Kidney capillary endothelial cell (primary cell): ENCODE measurements at regions not wholly inside any gene's neighbourhood (a gene's known extent, or its start where the extent isn't known, plus 50 kb on each side); places are given as distances from the start of the nearest gene placed in this dataset.
A peak's percentile ranks its signal among the peaks of the same experiment; 100 is the strongest.
"Not testable (repeated sequence)": the region's sequence is repeated elsewhere in the genome, so short reads cannot be mapped to it uniquely, and the experiment has no call there.

ENCODE experiments used
- DNase-seq: peaks from one replicate; pipeline ENCODE4 v3.0.0-alpha.2; 2018; ENCODE audit warnings: low spot score

DNA sequence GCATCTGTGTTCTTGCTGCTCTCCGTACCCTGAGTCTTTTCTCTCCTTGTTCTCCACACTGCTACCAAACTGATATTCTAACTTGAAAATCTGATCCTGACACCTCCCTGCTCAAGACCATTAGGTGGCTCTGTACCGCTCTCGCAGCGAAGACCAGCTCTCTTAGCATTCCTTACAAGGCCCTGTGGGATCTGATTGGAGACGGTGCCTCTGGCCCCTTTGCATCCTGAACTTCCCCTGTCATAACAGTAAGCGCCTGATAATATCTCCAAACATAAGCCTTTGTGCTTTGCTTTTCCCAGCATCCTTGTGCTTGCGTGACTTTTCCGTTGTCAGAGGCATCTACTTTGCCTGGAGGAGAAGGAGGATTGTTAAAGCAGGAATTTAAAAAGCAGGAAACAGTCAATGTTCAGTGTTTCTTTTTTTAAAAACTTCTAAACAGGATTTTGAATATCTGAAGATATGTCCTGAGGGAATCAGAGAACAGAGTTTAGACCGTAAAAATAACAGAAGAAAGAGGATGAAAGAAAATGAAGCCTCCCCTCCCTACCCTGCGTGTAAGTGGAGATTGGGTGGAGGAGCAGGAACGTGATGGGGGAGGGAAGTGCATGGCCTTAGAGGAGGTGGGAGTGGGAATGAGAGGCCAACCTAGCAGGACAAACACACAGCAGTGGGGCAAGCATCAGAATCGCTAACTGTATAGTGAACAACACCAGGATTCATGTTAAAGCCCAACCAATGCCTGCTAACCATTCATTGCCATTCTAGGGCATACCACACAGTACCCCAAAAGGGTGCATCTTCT, 89.2 kb upstream of the STMND1 start:
- peak; percentile 72 for DNase-seq

DNA sequence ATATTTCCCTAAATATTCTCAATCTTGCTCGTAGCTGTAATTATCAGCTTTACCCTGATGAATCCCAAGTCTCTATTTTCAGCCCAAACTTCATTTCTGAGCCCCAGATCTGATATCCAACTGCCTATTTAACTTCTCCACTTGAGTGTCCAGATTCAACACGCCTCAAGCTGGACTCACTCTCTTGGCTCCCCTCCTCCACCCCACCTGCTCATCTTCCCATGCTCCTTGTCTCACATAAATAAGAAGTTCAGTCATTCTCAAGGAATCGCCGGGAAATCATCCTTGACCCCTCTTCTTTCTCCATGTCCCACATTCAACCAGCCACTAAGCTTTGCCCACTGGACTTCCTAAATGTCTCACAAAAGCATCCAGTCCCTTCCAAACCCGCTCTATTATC, 89.9 kb upstream of the STMND1 start:
- DNase-seq = no peak

DNA sequence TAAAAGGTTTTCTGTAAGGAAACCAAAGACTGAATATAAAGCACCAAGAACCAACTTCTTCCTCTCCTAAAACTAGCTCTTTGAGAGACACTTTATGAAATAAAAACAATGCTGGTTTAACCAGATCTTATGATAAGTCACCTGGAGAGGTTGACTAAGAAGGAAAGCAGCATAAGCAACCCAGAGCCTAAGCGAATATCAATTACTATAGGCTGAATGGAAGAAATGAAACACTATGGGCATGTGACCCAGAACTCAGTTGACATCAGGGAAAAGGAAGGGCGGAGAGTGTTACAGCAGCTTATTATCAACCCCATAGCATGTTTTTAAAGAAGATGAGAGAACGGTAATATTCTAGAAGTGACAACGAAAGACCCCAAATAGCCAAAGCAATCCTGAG, 94.1 kb upstream of the STMND1 start:
- DNase-seq = no peak

DNA sequence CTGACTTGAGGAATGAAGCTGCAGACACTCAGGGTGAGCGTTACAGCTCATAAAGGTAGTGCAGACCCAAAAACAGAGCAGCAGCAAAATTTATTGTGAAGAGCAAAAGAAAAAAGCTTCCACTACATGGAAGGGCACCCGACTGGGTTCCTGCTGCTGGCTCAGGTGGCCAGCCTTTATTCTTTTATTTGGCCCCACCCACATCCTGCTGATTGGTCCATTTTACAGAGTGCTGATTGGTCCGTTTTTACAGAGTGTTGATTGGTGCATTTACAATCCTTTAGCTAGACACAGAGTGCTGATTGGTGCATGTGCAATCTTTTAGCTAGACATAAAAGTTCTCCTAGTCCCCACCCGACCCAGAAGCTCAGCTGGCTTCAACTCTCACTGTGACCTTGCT, 95.3 kb upstream of the STMND1 start:
- DNase-seq = no peak

DNA sequence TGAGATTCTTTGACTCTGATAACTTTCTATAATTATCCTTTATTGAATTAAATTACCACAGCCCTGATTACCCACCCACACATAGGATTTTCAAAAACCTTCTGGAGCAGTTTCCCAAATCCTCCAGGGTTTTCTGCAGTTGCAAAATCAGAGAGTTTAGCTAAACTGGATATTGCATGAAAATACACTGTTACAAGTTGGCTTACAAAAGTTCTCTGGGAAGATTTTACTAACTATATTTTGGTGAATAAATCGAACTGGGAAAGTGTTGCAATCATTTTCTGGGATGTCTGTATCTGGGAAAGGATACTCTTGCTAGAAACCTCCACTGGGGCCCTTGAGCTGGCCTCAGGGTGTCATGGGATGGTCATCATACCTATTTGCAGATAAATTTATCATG, 97.6 kb upstream of the STMND1 start:
- DNase-seq = no peak

DNA sequence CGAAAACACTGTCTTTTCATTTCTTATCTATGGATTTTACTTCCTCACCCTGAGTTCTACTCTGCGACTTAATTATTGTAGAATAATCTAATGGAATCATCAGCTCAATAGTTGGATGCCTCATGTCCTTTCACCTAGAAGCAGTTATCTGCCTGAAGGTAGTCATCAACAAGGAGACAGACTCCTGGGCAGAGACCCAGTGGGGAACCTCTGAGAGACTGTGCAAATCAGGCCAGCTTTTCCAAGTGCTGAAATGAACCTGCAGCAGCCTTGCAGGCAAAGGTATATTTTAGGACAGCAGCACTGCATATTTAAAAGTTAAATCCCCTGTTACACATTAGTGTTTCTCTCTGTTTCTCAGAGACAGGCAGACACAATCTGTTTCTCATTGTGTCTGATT, 99.7 kb upstream of the STMND1 start:
- DNase-seq = no peak

DNA sequence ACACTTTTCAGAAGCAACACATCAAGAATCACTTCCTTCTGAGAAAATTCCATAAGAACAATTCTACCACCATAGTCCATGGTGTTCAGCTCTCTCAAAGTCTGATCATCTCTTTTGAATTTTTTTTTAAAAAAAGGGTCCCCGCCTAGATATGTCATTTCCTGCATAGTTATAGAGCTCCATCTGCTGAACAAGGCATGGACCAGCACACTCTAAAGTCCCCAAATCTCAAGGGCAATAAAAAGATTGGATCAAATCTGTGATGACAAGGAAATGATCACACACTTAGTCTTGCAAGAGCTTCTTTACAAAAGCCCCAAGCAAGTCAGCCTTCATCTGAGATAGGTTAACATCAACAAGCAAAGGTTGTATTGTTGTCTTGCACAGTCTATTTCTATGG, 100.7 kb upstream of the STMND1 start:
- DNase-seq = no peak

DNA sequence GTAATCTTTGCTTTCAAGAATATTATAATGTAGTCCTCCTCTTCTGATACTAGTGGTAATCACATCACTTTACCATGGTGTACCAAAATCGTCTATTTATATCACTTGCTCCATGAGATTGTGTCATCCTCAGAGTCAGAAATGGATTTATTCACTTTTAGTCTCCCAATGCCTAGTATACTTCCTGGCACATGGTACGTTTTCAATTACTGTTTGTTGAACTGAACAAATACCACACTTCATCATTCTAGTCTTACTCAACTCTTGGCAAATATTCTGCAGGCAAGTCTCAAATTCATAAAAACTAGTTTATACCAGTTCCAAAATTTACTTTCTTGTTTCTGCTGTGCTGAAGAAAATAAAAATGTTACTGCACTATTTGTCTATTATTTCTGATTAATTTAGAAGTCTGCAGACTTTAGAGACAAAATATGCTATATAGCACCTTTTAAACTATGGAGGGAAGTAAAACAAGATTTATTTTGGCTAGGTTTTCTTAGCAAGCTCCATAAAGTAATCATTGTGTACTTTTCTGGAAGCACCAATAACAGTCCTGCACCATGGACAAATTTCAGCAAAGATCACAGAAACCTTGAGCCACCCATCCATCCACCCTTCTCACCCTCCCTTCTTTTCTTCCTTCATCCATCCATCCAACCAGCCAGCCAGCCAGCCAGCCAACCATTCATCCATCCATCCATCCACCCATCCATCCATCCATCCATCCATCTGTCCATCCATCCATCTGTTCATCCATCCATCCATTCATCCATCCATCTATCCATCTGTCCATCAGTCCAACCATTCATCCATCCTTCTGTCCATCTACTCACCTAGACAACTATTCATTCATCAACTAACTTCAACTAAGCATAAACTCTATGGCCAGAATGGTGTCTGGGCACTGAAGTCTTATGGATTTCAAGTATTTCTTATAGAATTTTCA, 102.1 kb upstream of the STMND1 start:
- DNase-seq = no peak

DNA sequence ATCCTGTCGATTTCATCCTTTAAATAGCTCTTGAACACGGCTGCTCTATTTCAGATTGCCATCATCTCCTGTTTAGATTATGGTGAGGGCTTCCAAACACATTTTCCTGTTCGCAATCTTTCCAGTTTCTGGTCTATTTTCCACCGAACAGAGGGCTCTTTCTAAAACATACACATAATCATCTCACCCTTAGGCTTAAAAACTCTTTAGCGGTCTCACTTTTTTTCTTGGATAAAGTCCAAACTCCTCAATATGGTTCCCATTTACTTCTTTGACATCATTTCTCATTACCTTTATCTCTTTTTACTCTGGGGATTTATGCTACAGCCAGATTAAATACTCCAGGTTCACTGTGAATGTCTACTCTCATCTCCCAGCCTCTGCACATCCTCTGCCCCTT, 103.4 kb upstream of the STMND1 start:
- DNase-seq = no peak

DNA sequence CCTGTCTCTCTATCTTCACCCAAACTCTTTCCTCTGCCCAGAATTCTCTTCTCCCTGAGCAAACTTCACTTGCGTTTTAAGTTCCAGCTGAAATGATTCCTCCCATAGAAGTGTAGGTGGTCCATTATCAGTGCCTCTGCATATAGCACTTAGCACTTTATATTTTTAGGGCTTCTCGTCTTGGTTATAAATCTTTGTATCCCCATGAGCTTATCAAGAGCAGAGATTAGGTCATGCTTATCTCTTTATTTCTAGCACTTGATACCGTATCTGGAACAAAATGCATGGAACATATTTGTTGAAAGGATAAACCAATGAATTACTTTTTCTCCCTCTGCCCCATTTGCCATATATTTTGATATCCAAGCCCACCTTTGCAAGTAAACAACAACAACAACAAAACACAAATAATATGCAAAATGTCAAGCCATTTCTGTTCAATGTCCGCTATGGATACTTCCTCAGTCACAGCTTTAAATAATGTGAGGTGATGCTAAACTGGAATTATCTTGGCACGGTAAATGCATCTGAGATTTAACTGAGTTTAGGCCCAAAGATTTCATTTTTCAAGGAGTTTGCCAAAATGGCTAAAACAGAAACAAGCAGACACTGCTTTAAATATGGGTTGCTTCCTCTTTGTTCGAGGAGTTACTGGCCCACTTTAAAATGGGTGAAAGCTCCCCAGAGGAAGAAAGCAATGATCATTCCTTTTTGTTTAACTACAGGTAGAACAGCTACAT, 106.2 kb upstream of the STMND1 start:
- no peak for DNase-seq

DNA sequence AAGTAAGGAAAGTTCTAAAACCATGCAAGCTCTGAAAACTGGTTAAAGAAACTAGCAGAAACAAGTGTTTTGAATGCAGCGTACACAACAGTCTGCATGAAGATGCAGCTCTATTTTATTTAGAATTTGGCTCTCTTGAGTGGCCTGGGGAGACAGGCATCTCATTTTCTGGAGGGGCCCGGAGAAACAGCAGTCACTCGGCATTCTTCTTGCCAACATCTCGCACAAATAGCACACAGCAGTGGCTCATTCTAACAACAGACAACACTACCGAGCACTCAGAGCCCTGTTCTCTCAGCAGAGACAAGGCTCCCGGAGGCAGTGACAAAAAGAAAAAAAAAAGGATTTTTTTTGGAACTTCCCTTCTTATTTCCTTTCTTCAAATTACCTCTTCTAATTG, 108.5 kb upstream of the STMND1 start:
- DNase-seq = no peak

DNA sequence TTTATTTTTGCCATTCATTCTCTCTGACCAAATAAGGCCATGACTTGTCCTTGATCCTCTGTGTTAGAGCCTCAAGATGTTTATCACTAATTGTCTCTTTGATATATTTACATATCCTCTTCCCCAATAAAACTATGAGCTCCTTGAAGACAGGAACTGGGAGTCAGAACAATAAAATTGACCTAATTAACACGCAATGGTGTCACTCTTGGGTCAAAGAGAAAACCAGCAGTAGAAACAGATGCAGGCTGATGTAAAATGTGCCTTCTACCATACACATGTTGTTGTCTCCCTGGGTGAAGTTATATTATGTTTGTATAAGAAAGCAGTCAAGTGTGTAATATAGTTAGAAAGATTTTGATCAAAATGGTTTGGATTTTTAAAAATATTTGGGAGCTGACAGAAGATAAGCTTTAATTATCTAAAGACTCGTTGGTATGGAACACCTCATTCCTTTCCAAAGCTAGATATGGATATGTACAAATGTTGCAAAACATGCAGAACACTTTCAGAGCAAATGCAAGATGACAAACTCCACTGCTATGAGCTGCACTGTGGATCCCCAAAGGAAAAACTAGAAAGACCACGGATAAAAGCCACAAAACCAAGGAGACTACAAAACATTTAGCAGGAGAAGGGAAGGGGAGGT, 109.7 kb upstream of the STMND1 start:
- DNase-seq = no peak

DNA sequence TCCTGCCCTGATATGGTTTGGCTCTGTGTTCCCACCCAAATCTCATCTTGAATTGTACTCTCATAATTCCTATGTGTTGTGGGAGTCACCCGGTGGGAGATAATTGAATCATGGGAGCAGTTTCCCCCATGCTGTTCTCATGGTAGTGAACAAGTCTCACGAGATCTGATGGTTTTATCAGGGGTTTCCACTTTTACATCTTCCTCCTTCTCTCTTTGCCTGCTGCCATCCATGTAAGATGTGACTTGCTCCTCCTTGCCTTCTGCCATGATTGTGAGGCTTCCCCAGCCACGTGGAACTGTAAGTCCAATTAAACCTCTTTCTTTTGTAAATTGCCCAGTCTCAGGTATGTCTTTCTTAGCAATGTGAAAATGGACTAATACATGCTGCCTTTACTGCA, 111.9 kb upstream of the STMND1 start:
- DNase-seq = not testable (repeated sequence)

DNA sequence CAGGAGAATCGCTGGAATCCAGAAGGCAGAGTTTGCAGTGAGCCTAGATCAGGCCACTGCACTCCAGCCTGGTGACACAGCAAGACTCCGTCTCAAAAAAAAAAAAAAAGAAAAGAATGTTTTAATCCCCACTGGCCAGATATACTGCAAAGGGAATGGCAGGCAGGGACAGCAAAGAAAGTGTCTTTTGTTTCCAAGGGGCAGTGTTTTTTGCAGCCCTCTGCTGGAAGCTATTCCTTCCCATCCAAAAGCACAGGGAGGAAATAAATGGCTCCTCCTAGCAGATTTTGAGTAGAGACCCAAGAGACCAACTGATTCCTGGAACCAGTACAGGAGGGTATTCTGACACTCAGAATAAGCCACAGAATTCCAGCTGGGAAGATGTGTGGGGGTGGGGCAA, 112.5 kb upstream of the STMND1 start:
- DNase-seq = no peak

DNA sequence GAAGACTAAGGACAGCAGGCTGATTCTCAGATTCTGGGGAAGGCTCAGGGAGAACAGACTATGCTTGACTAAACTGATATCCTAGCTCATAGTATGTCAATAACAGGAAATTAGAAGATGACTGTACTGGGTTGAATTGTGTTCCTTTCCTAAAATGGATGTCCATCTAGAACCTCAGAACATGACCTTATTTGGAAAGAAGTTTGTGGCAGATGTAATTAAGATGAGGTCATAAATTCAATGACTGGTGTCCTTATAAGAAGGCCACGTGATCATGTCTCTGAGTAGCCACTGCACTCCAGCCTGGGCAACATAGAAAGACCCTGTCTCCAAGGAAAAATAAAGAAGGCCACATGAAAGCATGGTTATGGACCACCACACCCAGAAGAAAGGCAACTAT, 113.9 kb upstream of the STMND1 start:
- no peak for DNase-seq

DNA sequence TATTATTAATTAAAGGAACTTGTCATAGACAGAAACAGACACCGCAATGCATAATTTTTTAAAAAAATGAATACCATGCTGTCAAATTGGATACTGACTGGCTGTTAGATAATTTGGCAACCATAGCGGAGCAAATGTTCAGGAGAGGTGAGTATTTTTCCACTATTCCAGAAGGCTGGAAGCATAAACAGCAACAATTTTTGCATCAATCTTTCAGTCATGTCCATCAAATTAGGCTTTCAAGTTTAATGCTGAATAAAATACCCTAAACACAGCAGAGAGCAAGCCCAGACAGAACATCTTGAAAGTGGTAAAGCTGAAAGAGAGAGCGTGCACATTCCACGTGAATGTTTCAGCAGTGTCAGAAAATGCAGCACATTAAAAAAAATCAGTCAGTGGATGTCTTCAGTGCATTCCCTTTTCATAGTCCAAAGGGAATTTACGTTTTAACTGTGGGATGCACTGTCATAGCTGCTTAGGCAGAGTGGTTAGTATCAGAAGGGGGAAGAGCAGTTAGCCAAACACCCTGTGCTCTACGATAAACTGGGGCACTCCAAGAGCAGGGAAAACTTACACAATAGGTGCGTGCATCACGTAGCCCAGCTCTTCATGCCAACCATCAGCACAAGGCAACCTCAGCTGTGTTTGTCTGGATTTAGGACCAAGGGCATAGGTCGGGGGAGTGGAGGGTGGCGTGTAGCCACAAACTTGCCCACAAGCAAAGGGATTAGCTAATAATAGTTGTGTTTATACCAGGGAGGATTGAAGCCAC, 116.2 kb upstream of the STMND1 start:
- DNase-seq = no peak

DNA sequence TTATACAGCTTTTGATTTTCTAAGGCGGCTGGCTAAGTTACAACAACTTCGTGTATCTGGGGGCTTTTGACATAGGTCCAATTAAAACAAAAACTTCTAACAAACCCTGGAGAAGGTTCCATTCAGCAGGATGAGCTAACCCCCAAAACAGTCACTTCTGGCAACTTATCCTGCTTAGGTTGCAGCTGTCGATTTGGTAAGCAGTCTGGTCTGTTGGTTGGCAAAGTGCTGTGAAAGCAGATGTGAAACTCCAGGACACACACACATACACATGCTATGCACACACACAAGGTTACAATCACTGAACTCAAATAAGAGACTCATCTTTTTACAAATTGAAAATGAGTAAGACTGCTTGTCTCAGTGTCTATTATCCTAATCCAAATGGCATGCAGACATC, 119.0 kb upstream of the STMND1 start:
- no peak for DNase-seq

DNA sequence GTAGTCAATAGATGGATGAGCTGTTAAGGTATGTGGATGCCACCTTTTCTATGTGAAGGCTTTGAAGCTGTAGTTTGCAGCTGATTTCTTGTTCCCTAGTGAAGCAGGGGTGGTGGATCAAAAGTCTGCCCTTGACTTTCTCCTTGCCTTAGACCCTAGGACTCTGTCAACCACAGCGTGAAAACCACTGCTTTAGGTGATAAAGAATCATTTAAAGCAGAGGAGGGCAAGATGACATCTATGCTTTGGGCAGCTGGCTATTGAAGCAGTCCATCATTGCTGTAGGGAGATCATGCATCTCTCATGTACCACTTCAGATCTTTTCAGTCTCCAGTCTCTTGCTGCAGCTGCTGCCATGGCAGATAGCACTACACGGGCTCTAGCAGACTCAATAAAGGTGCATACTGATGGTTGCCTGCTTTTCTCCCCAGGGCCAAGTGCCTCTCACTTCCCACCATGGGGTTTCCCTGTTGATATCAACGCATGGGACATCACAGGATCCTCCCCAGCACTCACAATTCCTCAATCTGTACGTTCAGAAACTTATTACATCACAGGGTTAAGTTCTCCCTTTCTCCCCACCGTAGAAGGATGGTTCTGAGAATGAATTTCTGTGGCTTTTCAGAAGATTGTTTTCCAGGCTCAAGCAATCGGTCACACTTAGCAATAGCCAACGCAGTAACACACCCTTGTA, 122.0 kb upstream of the STMND1 start:
- DNase-seq = no peak

DNA sequence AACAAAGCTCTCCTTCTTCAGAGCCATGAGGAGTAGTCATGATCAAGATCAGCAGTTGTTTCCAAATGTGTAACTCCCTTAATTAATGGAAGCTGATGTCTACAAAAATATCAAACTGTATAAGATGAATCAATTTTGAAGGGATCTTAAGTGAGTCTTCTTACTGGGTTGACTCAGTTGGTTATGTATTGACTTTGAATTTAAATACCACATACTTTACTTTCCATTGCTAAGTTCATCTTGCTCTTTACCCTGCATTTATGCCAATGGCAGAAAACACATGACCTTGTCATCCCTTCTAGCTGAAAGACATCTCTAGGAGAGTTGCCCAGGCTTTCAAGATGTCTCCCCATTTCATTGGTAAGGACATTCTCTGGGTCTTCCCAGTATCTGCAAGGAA, 123.2 kb upstream of the STMND1 start:
- no peak for DNase-seq

DNA sequence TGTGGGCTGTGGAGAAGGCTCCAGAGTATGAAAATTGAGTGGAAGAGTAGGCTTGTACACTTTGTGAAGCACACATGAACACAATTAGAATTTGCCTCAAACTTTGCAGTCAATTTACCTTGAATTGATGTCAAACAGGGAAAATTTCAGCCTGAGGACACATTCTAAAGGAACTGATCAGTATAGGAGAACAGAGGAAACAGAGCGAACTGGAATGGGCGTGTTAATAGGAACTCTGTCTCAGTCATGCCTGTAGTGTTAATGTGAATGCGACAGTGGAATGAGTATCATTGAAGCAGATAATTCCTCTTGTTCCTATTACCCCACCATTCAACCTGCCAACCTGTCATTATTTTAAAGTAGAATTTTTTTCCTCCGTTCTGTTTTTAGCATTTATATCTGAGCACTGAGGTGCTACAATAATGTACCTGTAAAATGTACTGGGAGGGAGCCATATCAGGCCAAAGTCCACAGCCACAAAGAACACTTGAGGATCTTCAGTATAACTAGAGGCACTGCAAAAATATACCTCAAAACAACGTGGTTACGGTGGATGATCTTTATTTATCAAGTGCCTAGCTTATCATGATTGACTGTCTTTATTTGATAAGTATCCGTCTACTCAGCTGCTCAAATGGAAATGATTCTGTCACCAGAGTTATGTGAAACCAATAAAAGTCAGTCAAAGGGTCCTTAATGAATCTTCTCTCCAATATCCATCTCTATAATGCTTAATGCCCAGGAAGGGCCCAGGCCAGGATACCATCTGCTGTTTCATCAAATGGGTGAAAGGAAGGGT, 125.3 kb upstream of the STMND1 start:
- DNase-seq = no peak
